SKM-1 treated with dmso at 0.1 percent for 144 hours (cell line): ENCODE measurements at regions not wholly inside any gene's neighbourhood (a gene's known extent, or its start where the extent isn't known, plus 50 kb on each side); places are given as distances from the start of the nearest gene placed in this dataset.

Experiments used
- DNase-seq: peaks from one replicate; lab custom pipeline; 2025; ENCODE audit not compliant: unreplicated experiment; lab: John Stamatoyannopoulos, UW

- DNase-seq = no peak
Observed at GRCh38 chr2:16840496-16841172, 175.0 kb upstream of the CYRIA start.

- peak; percentile 3 for DNase-seq
Observed at GRCh38 chr2:16832910-16833309, 167.3 kb upstream of the CYRIA start.

- no peak for DNase-seq
Observed at GRCh38 chr2:16828828-16829160, 163.2 kb upstream of the CYRIA start.

GRCh38 chr2:16828044-16828827 is 162.6 kb upstream of the CYRIA start:
- DNase-seq = no peak

GRCh38 chr2:16824472-16824871 is 158.8 kb upstream of the CYRIA start:
- no peak for DNase-seq

- DNase-seq = no peak
Observed at GRCh38 chr2:16821692-16822091, 156.1 kb upstream of the CYRIA start.

- no peak for DNase-seq
Observed at GRCh38 chr2:16818203-16818556, 152.5 kb upstream of the CYRIA start.

GRCh38 chr2:16817305-16818202 is 151.9 kb upstream of the CYRIA start:
- no peak for DNase-seq

GRCh38 chr2:16816522-16816921 is 150.9 kb upstream of the CYRIA start:
- no peak for DNase-seq

- DNase-seq = peak; percentile 6
Observed at GRCh38 chr2:16816016-16816415, 150.4 kb upstream of the CYRIA start.

- DNase-seq = no peak
Observed at GRCh38 chr2:16813593-16813992, 148.0 kb upstream of the CYRIA start.

GRCh38 chr2:16798472-16798871 is 132.8 kb upstream of the CYRIA start:
- DNase-seq = no peak

- DNase-seq = no peak
Observed at GRCh38 chr2:16791496-16791895, 125.9 kb upstream of the CYRIA start.

GRCh38 chr2:16785149-16785548 is 119.5 kb upstream of the CYRIA start:
- no peak for DNase-seq

GRCh38 chr2:16784652-16785051 is 119.0 kb upstream of the CYRIA start:
- no peak for DNase-seq

- no peak for DNase-seq
Observed at GRCh38 chr2:16777123-16777870, 111.7 kb upstream of the CYRIA start.

- no peak for DNase-seq
Observed at GRCh38 chr2:16775899-16776231, 110.2 kb upstream of the CYRIA start.

GRCh38 chr2:16774980-16775898 is 109.6 kb upstream of the CYRIA start:
- DNase-seq = peak; percentile 52

GRCh38 chr2:16774091-16774490 is 108.5 kb upstream of the CYRIA start:
- no peak for DNase-seq

- peak; percentile 47 for DNase-seq
Observed at GRCh38 chr2:16773080-16773713, 107.6 kb upstream of the CYRIA start.
